NCI-H524 (cell line): ENCODE measurements at regions not wholly inside any gene's neighbourhood (a gene's known extent, or its start where the extent isn't known, plus 50 kb on each side); places are given as distances from the start of the nearest gene placed in this dataset.
"Not testable (repeated sequence)": the region's sequence is repeated elsewhere in the genome, so short reads cannot be mapped to it uniquely, and the experiment has no call there.

Source experiments
- DNase-seq, 2 experiments: peaks; one replicate each; lab custom pipeline; 2025; lab: John Stamatoyannopoulos, UW

GRCh38 chrX:93868289-93868965, 194.4 kb downstream of the FAM133A start:
- DNase-seq: no peak

- peak in 1 of 2 experiments; percentile 36 for DNase-seq
Observed at GRCh38 chrX:93874554-93874953, 200.5 kb downstream of the FAM133A start.

GRCh38 chrX:93875621-93876282, 201.7 kb downstream of the FAM133A start:
- DNase-seq: no peak

GRCh38 chrX:93921041-93921440, 247.0 kb downstream of the FAM133A start:
- not testable (repeated sequence) for DNase-seq

GRCh38 chrX:93932471-93933220, 258.6 kb downstream of the FAM133A start:
- no peak for DNase-seq

GRCh38 chrX:93977641-93978040, 303.6 kb downstream of the FAM133A start:
- DNase-seq: no peak

GRCh38 chrX:93985344-93986307, 311.6 kb downstream of the FAM133A start:
- DNase-seq: peak in 1 of 2 experiments; percentile 19
